ENCODE measurements at regions not wholly inside any gene's neighbourhood (a gene's known extent, or its start where the extent isn't known, plus 50 kb on each side); places are given as distances from the start of the nearest gene placed in this dataset.

- no peak for DNase-seq (ENCODE audit: extremely low spot score)
- TF ChIP-seq CTCF (IDR thresholded peaks at IDR 0.05; ENCODE audit: control extremely low read depth, extremely low read depth, low read depth, missing control alignments): no peak
- ChIA-PET POLR2A (no interaction called here), CTCF (no interaction called here)
Observed at GRCh38 chr16:6146874-6147425, 1049.4 kb upstream of the EEF2KMT start.

- no peak for TF ChIP-seq CTCF (IDR thresholded peaks at IDR 0.05; ENCODE audit: control extremely low read depth, extremely low read depth, low read depth, missing control alignments)
- CTCF ChIA-PET: no interaction called here
- DNase-seq (ENCODE audit: extremely low spot score): no peak
- POLR2A ChIA-PET: no interaction called here
Observed at GRCh38 chr16:6146356-6146755, 1048.8 kb upstream of the EEF2KMT start.

GRCh38 chr16:6144463-6144862 is 1046.9 kb upstream of the EEF2KMT start:
- TF ChIP-seq CTCF (IDR thresholded peaks at IDR 0.05; ENCODE audit: control extremely low read depth, extremely low read depth, low read depth, missing control alignments): no peak
- DNase-seq (ENCODE audit: extremely low spot score): no peak
- POLR2A ChIA-PET: no interaction called here
- CTCF ChIA-PET: no interaction called here

GRCh38 chr16:6143020-6143419 is 1045.4 kb upstream of the EEF2KMT start:
- no peak for DNase-seq (ENCODE audit: extremely low spot score)
- ChIA-PET CTCF (interaction anchor here (1.0 to 1.4 kb wide), 2 partner anchors 9 to 15 kb away, joined by 3 to 4 read pairs; no protein-coding TSS in a partner anchor), POLR2A (no interaction called here)
- no peak for TF ChIP-seq CTCF (IDR thresholded peaks at IDR 0.05; ENCODE audit: control extremely low read depth, extremely low read depth, low read depth, missing control alignments)

GRCh38 chr16:6133009-6133557 is 1035.5 kb upstream of the EEF2KMT start:
- DNase-seq (ENCODE audit: extremely low spot score): no peak
- no peak for TF ChIP-seq CTCF (IDR thresholded peaks at IDR 0.05; ENCODE audit: control extremely low read depth, extremely low read depth, low read depth, missing control alignments)
- ChIA-PET POLR2A (no interaction called here), CTCF (no interaction called here)

- POLR2A ChIA-PET: no interaction called here
- CTCF ChIA-PET: no interaction called here
- DNase-seq (ENCODE audit: extremely low spot score): no peak
- no peak for TF ChIP-seq CTCF (IDR thresholded peaks at IDR 0.05; ENCODE audit: control extremely low read depth, extremely low read depth, low read depth, missing control alignments)
Observed at GRCh38 chr16:6132121-6132520, 1034.5 kb upstream of the EEF2KMT start.
